Upper lobe of right lung (tissue), 1 donor: ENCODE measurements at regions not wholly inside any gene's neighbourhood (a gene's known extent, or its start where the extent isn't known, plus 50 kb on each side); places are given as distances from the start of the nearest gene placed in this dataset.

ENCODE experiments used
- ATAC-seq: fragments of 200-7000 bp; cut with Tn5 transposase; one replicate; pipeline ENCODE4 v1.9.1; 2020; ENCODE audit warnings: mild to moderate bottlenecking, moderate library complexity
- DNase-seq: peaks from one replicate; pipeline ENCODE4 v3.0.0-alpha.2; 2020
- H3K27ac ChIP-seq: fragments of 200-600 bp; one replicate; pipeline ENCODE4 v1.8.0; 2022
- H3K27me3 ChIP-seq: fragments of 200-600 bp; one replicate; pipeline ENCODE4 v1.8.0; 2022; ENCODE audit warnings: mild to moderate bottlenecking
- H3K36me3 ChIP-seq: fragments of 200-600 bp; one replicate; pipeline ENCODE4 v1.8.0; 2022
- H3K4me1 ChIP-seq: fragments of 200-600 bp; one replicate; pipeline ENCODE4 v1.8.0; 2022
- H3K4me3 ChIP-seq: fragments of 200-600 bp; one replicate; pipeline ENCODE4 v1.8.0; 2022; ENCODE audit warnings: mild to moderate bottlenecking
- H3K9me3 ChIP-seq: fragments of 200-600 bp; one replicate; pipeline ENCODE4 v1.8.0; 2022
- intact Hi-C: fragments of 100-400 bp; cut with DNase I; formaldehyde crosslinking; loops from one replicate; pipeline ENCODE4 v1.11.0; 2022
- TF ChIP-seq, protein P1 (sequence below): fragments of 200-600 bp; IDR thresholded peaks from one replicate; pipeline ENCODE4 v1.8.0; 2022; ENCODE audit warnings: antibody characterized with exemption
- donor health status: DM: no; HTN: yes; CAD: no; lungs with severe emphysema.

DNA sequence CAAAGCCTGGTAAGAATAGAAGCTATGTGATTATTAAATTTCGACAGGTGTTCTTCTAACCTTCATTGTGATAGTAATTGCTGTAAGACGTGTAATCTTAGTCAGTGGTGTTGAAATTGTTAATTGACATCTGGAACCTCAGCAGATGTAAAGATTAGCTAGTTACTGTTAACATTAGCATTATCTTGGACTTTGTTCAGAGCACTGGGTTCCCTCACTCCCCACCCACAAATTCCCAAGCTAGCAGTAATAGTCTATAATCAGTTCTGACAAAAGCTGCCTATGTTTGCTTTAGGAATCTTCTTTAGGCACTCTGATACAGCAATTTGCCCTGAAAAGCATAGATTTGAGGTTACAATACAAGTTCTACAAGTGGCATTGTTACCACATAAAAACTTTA, 233.7 kb downstream of the EN1 start:
- no peak overlapping the region for H3K27ac ChIP-seq
- ATAC-seq = no peak
- no peaks in the 10 kb centered on the region for H3K27me3 ChIP-seq
- H3K4me3 ChIP-seq = no peak overlapping the region
- no peak for DNase-seq
- no peaks in the 10 kb centered on the region for H3K9me3 ChIP-seq
- TF ChIP-seq, protein P1, sequence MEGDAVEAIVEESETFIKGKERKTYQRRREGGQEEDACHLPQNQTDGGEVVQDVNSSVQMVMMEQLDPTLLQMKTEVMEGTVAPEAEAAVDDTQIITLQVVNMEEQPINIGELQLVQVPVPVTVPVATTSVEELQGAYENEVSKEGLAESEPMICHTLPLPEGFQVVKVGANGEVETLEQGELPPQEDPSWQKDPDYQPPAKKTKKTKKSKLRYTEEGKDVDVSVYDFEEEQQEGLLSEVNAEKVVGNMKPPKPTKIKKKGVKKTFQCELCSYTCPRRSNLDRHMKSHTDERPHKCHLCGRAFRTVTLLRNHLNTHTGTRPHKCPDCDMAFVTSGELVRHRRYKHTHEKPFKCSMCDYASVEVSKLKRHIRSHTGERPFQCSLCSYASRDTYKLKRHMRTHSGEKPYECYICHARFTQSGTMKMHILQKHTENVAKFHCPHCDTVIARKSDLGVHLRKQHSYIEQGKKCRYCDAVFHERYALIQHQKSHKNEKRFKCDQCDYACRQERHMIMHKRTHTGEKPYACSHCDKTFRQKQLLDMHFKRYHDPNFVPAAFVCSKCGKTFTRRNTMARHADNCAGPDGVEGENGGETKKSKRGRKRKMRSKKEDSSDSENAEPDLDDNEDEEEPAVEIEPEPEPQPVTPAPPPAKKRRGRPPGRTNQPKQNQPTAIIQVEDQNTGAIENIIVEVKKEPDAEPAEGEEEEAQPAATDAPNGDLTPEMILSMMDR = no peak
- H3K36me3 ChIP-seq = no peaks in the 10 kb centered on the region
- H3K4me1 ChIP-seq = no peaks in the 10 kb centered on the region
- intact Hi-C loops = no loop called here

DNA sequence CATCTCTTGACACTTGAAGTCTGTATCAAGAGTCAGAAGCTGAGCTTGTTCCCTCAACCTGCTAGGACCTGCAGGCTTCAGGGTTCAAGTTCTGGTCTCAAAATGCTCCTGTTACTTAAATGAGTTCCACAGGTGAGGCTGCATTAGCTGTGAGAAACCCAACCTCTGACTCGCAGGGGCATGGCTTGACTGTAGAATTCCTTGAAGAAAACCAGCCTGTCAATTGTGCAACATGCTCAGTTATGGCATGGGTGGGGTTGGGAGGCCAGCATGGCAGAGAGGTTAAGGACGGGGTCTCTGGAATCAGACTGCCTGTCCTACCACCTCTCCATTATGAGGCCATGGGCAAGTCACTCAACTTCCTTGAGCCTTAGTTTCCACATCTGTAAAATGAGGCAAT, 235.8 kb downstream of the EN1 start:
- Histone ChIP-seq H3K27ac (no peak overlapping the region), H3K36me3 (no peaks in the 10 kb centered on the region), H3K27me3 (no peaks in the 10 kb centered on the region), H3K4me3 (no peak overlapping the region), H3K9me3 (no peaks in the 10 kb centered on the region), H3K4me1 (no peaks in the 10 kb centered on the region)
- ATAC-seq (no peak), DNase-seq (no peak)
- TF ChIP-seq, protein P1 = no peak
- intact Hi-C loops = no loop called here

DNA sequence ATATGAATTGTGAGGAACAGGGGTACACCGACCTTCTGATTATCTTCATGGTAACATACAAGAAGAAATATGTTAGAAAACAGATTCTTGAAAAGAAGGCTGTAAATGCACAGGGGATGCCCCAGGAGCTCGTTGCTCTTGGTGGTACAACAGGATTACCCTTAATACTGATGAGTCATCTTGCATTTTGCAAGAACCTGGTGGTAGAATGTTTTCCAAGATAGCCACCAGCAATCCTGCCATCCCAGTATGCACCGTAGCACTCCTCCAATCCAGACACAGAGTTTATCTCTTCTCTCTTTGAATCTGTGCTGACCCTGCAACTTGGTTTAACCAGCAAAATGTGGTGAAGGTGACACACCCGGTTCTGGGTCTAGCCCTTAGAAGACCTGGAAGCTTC, 238.3 kb downstream of the EN1 start:
- Histone ChIP-seq H3K9me3 (no peaks in the 10 kb centered on the region), H3K4me3 (no peak overlapping the region), H3K4me1 (no peaks in the 10 kb centered on the region), H3K27ac (no peak overlapping the region), H3K36me3 (no peaks in the 10 kb centered on the region), H3K27me3 (no peaks in the 10 kb centered on the region)
- intact Hi-C loops = no loop called here
- ATAC-seq (no peak), DNase-seq (no peak)
- TF ChIP-seq, protein P1 = no peak

DNA sequence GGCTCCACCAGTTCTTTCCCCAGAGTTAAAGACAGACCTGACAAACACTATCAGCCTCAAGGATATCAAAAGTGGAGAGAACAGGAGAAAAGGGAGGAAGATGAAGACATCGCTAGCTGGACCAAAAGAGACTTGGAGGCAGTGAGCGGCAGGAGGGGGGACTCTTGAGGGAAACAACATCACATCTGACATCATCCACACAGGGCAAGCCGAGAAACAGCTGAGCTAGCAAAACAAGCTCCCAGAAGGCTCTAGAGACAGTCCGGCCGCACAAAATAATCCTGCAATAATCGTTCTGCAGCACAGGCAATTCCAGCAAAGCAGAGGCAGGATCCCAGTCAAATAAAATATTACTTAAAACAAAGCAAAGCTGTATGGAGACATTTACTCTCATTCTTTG, 239.8 kb downstream of the EN1 start:
- TF ChIP-seq, protein P1 = no peak
- H3K9me3 ChIP-seq = no peaks in the 10 kb centered on the region
- H3K27me3 ChIP-seq = no peaks in the 10 kb centered on the region
- no peaks in the 10 kb centered on the region for H3K36me3 ChIP-seq
- no peak overlapping the region for H3K27ac ChIP-seq
- no peak overlapping the region for H3K4me3 ChIP-seq
- no peaks in the 10 kb centered on the region for H3K4me1 ChIP-seq
- ATAC-seq (no peak), DNase-seq (no peak)
- intact Hi-C loops = no loop called here

DNA sequence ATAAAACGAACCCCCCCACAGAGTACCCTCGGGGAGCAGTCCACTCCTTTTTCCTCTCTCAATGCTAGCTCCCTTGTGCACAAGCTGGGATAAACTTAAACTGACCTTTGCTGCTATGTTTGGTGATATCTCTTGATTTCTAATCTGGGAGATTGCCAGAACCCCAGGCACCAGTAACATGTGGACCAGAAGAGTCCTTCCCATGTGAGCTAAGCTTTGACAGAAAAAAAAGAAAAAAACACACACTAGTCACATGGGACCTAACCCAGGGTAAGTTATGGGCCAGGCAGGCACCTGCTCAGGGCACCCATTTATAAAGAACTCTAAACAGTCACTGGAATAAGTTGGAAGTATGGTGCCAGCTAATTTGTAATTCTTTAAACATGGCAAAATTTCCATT, 242.6 kb downstream of the EN1 start:
- ATAC-seq (no peak), DNase-seq (no peak)
- no peak overlapping the region for H3K27ac ChIP-seq
- intact Hi-C loops = no loop called here
- no peaks in the 10 kb centered on the region for H3K4me1 ChIP-seq
- H3K27me3 ChIP-seq = no peaks in the 10 kb centered on the region
- H3K4me3 ChIP-seq = no peak overlapping the region
- no peaks in the 10 kb centered on the region for H3K36me3 ChIP-seq
- no peaks in the 10 kb centered on the region for H3K9me3 ChIP-seq
- TF ChIP-seq, protein P1 = no peak

DNA sequence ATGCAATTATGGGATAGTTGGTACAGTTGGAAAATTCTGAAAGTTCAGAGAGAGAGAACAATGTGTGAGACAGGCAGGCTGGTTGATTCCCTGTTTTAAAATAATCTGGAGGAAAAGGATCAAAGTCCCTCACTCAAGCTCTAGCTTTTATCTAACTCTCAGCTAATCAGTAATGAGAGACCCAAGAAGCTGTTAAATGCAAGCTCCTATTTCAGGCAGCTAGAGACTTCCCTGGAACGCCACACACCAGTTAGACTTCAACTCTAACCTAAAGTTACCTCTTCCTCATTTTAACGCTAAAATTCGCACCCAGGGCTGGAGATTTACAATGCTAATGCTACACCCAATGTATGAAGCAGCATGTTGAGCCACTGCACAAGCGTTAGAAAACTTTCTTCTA, 243.1 kb downstream of the EN1 start:
- DNase-seq (no peak), ATAC-seq (no peak)
- no peaks in the 10 kb centered on the region for H3K36me3 ChIP-seq
- no peaks in the 10 kb centered on the region for H3K9me3 ChIP-seq
- no peaks in the 10 kb centered on the region for H3K27me3 ChIP-seq
- no peak overlapping the region for H3K4me3 ChIP-seq
- H3K27ac ChIP-seq = no peak overlapping the region
- H3K4me1 ChIP-seq = no peaks in the 10 kb centered on the region
- intact Hi-C loops = no loop called here
- TF ChIP-seq, protein P1 = no peak
